Uterus (tissue), 2 donors: ENCODE measurements at regions not wholly inside any gene's neighbourhood (a gene's known extent, or its start where the extent isn't known, plus 50 kb on each side); places are given as distances from the start of the nearest gene placed in this dataset.

Experiments
- POLR2A ChIP-seq, 2 donors: fragments of 450-650 bp; IDR thresholded peaks; one replicate each; pipeline ENCODE4 v1.6.1; 2016; ENCODE audit warnings: antibody characterized with exemption in 2 of 2, mild to moderate bottlenecking in 1 of 2, moderate library complexity in 1 of 2
- TF ChIP-seq, protein P1 (sequence below), 4 experiments: fragments of 200-600 bp in 2 of 4; fragments of 450-650 bp in 2 of 4; sonication (generic) in 2 of 4; IDR thresholded peaks; one replicate each; pipeline ENCODE4 v1.5.1; 2016 to 2019; ENCODE audit warnings: antibody characterized with exemption in 4 of 4, mild to moderate bottlenecking in 2 of 4, moderate library complexity in 1 of 4

DNA sequence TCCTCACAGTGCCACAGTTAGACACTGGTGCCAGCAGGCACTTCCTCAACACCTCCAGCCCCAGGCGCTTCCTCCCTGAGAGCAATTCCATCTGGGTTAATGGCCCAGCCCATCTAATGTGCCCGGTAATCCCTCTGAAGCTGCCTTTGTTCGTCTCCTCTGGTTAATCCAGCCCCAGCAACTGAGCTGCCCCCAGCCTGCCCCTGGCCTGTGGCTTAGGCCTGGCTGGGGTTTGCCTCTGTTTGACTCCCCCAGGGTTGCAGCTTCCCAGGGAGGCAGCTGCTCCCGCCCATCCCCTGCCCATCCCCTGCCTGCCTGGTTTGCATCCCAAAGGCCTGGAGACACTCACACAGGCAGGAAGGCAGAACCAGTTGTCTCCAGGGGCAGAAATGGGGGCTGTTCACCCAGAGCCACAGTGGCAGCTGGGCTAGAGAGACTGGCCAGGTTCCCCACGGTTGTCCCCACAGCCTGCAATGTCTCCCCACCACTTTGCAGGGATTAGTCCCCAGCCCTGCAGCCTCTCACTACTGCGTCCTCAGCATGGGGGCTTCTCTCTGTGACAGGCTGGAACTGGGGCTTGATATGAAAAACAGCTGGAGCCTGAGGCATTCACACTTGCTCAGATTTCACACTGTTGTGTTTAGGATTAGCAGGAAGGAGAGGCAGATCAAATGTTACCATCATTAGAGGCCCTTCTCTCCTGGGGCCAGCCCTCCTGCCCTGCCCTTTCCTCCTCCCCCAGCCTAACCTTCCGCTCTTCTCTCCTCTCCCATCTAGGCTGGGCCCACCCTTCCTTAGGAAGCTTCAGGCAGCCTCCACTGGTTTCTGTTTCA lies 120.2 kb downstream of the TLR5 start:
- TF ChIP-seq, protein P1, sequence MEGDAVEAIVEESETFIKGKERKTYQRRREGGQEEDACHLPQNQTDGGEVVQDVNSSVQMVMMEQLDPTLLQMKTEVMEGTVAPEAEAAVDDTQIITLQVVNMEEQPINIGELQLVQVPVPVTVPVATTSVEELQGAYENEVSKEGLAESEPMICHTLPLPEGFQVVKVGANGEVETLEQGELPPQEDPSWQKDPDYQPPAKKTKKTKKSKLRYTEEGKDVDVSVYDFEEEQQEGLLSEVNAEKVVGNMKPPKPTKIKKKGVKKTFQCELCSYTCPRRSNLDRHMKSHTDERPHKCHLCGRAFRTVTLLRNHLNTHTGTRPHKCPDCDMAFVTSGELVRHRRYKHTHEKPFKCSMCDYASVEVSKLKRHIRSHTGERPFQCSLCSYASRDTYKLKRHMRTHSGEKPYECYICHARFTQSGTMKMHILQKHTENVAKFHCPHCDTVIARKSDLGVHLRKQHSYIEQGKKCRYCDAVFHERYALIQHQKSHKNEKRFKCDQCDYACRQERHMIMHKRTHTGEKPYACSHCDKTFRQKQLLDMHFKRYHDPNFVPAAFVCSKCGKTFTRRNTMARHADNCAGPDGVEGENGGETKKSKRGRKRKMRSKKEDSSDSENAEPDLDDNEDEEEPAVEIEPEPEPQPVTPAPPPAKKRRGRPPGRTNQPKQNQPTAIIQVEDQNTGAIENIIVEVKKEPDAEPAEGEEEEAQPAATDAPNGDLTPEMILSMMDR (IDR thresholded peaks at IDR 0.05) = no peak
- no peak for TF ChIP-seq POLR2A (IDR thresholded peaks at IDR 0.05)
